HG03280 (cell line): ENCODE measurements at regions not wholly inside any gene's neighbourhood (a gene's known extent, or its start where the extent isn't known, plus 50 kb on each side); places are given as distances from the start of the nearest gene placed in this dataset.

ENCODE experiments used
- ATAC-seq: cut with Tn5 transposase; IDR thresholded peaks from one replicate; pipeline ENCODE4 v1.9.1; 2021; ENCODE audit warnings: mild to moderate bottlenecking, moderate library complexity; ENCODE audit not compliant: unreplicated experiment

- no peak for ATAC-seq
These were observed 292.0 kb upstream of the PLXNA2 start for GRCh38 chr1:208536212-208536611.

- ATAC-seq, result no peak
These were observed 293.0 kb upstream of the PLXNA2 start for GRCh38 chr1:208537198-208537597.

- ATAC-seq, result no peak
These were observed 293.9 kb upstream of the PLXNA2 start for GRCh38 chr1:208538078-208538477.

- no peak for ATAC-seq
These were observed 294.4 kb upstream of the PLXNA2 start for GRCh38 chr1:208538587-208538986.

- ATAC-seq, result no peak
These were observed 296.5 kb upstream of the PLXNA2 start for GRCh38 chr1:208540724-208541123.

GRCh38 chr1:208541225-208541855, 297.2 kb upstream of the PLXNA2 start:
- ATAC-seq, result no peak

GRCh38 chr1:208542309-208542708, 298.1 kb upstream of the PLXNA2 start:
- no peak for ATAC-seq

GRCh38 chr1:208544053-208544452, 299.9 kb upstream of the PLXNA2 start:
- ATAC-seq, result no peak

- ATAC-seq, result no peak
These were observed 300.6 kb upstream of the PLXNA2 start for GRCh38 chr1:208544794-208545193.

- ATAC-seq, result no peak
These were observed 306.8 kb upstream of the PLXNA2 start for GRCh38 chr1:208551024-208551423.

- ATAC-seq, result no peak
These were observed 307.6 kb upstream of the PLXNA2 start for GRCh38 chr1:208551633-208552320.

GRCh38 chr1:208552928-208553327, 308.7 kb upstream of the PLXNA2 start:
- no peak for ATAC-seq

GRCh38 chr1:208556461-208556860, 312.3 kb upstream of the PLXNA2 start:
- ATAC-seq, result no peak

GRCh38 chr1:208557046-208557722, 313.0 kb upstream of the PLXNA2 start:
- no peak for ATAC-seq

- no peak for ATAC-seq
These were observed 313.5 kb upstream of the PLXNA2 start for GRCh38 chr1:208557723-208558094.

GRCh38 chr1:208559597-208560329, 315.6 kb upstream of the PLXNA2 start:
- no peak for ATAC-seq

- ATAC-seq, result no peak
These were observed 318.2 kb upstream of the PLXNA2 start for GRCh38 chr1:208562151-208562960.

- no peak for ATAC-seq
These were observed 320.3 kb upstream of the PLXNA2 start for GRCh38 chr1:208564466-208564865.

GRCh38 chr1:208565756-208566440, 321.7 kb upstream of the PLXNA2 start:
- no peak for ATAC-seq

GRCh38 chr1:208569181-208569580, 325.0 kb upstream of the PLXNA2 start:
- no peak for ATAC-seq
